Brain pericyte (primary cell): ENCODE measurements at regions not wholly inside any gene's neighbourhood (a gene's known extent, or its start where the extent isn't known, plus 50 kb on each side); places are given as distances from the start of the nearest gene placed in this dataset.

Experiments
- DNase-seq: peaks from one replicate; pipeline ENCODE4 v3.0.0-alpha.2; 2012; ENCODE audit warnings: low read depth, low spot score

- DNase-seq, result no peak
Measured at GRCh38 chr4:129410115-129410514, 314.2 kb downstream of the C4orf33 start.

- no peak for DNase-seq
Measured at GRCh38 chr4:129415004-129415403, 319.1 kb downstream of the C4orf33 start.

GRCh38 chr4:129420637-129421036, 324.7 kb downstream of the C4orf33 start:
- no peak for DNase-seq

- no peak for DNase-seq
Measured at GRCh38 chr4:129422277-129422676, 326.3 kb downstream of the C4orf33 start.

GRCh38 chr4:129428454-129428853, 332.5 kb downstream of the C4orf33 start:
- no peak for DNase-seq

GRCh38 chr4:129429581-129430320, 333.8 kb downstream of the C4orf33 start:
- no peak for DNase-seq

DNA sequence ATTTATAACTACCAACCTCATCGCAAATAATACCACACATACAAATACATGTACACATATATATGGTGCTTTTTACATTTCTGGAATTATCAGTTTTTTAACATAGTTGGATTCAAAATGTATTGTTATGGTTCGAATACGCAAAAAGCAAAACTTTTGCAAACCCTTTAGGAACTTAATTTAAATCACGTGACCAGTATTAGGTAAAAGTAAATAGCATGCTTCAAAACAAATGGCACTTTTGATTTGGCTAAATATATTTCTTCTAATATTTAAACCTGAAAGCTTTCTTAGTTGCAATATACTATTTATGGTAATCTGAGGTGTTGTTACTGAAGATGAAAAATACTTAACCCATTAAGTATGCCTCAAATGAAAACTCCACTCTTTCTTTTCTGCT, 341.4 kb downstream of the C4orf33 start:
- DNase-seq, result no peak

GRCh38 chr4:129438456-129438981, 342.6 kb downstream of the C4orf33 start:
- no peak for DNase-seq

DNA sequence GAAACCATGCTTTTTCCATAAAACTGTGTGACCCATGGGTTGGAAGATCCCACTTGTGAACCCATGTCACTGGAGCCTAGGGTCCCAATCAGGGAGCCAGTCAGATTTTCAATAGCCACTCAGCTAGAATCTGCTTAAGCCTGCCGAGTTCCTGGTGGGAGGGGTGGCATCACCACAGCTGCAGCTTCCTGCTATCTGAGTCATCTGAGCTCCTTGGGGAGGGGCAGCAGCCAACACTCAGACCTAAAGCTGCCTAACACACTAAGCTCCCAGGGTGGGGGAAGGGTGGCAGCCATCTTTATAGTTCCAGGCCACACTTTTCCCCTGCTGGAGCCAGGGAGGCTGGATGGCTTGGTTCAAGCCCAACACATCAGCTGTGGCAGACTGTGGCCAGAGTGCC, 350.1 kb downstream of the C4orf33 start:
- no peak for DNase-seq

DNA sequence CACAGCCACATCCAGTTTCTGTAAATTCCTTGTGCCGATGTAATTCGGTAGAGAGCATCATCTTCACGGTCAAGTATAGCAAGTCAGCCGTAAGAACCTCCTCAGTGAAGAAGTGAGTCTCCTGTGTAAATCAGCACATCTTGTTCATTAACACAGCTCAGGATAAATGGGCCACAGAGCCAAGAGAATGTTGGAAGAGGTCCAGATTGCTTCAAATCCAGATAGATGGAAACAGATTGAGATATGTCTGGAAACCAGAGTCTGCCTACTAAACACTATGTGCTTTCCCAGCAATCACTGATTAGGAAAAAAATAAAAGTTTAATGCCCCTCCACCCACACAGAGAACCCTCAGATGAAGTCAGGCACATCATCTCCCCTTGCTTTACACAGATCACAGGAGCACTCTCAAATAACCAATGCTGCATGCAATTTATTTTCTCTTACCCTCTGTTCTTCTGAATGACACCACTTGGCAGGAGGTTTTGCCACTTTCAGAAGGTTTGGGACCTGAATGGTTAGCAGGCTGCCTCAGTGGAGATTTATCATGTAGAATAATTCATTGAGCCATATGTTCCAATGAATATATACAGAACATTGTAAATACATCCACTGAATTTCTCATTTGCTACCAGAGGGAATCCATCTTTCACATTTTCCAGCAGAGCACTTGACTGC, 357.7 kb downstream of the C4orf33 start:
- no peak for DNase-seq

DNA sequence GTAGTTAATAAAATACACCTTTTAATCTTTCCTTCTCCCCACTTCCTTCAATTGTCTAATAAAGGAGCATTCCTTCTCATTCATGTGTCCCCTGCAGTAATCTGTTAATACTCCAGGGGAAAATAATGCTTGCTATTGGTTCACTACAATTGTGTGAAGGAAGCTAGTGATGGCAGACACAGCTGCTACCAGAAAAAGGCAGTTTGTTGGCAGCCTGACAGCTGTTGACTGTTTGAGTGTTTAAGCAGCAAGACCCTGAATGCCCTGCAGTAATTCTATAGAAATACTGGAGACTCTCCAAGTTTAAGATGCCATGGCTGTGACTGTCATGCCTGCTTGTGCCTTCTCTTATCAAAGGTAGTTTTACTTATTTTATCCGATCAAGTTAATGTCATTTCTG, 359.5 kb downstream of the C4orf33 start:
- DNase-seq, result no peak

GRCh38 chr4:129468624-129469023, 372.7 kb downstream of the C4orf33 start:
- DNase-seq, result no peak

DNA sequence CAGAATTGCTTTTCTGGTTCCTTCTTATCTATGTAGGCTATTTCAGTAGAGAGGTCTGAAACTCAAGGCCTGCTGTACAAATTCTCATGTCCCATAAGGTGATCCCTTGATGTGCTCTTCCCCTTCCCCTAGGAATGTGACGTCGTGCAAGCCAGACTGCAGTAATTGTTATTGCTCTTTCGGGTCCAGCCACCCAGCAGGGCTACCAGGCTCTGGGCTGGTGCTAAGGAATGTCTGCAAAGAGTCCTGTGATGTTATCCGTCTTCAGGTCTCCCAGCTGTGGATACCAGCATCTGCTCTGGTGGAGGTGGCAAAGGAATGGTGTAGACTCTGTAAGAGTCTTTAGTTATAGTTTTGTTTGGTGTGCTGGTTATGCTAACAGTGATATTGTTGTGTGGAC, 378.7 kb downstream of the C4orf33 start:
- DNase-seq, result no peak

- no peak for DNase-seq
Measured at GRCh38 chr4:129481107-129481506, 385.2 kb downstream of the C4orf33 start.

DNA sequence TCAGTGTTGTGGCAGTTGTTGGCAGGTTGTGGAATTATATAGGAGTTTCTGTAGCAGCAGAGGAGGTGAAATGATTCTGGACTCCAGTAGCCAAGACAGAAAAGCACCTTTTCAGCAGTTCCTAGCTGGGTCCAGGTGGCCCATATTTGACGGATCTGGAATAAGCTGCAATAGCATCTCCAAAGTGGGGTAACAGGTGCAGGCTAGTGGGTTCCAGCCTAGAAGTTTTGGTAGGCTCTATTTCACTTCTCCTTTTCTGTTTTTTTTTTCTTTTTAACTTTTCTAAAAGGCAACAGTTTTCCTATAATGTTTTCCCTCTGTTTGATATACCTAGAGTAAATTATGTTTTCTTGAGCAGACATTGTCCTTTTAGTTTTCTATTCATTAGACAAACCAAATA, 392.5 kb downstream of the C4orf33 start:
- DNase-seq, result no peak

- DNase-seq, result no peak
Measured at GRCh38 chr4:129490516-129490915, 394.6 kb downstream of the C4orf33 start.

GRCh38 chr4:129498626-129499025, 402.7 kb downstream of the C4orf33 start:
- DNase-seq, result no peak

GRCh38 chr4:129514852-129515251, 418.9 kb downstream of the C4orf33 start:
- no peak for DNase-seq

- no peak for DNase-seq
Measured at GRCh38 chr4:129515356-129515755, 419.4 kb downstream of the C4orf33 start.

DNA sequence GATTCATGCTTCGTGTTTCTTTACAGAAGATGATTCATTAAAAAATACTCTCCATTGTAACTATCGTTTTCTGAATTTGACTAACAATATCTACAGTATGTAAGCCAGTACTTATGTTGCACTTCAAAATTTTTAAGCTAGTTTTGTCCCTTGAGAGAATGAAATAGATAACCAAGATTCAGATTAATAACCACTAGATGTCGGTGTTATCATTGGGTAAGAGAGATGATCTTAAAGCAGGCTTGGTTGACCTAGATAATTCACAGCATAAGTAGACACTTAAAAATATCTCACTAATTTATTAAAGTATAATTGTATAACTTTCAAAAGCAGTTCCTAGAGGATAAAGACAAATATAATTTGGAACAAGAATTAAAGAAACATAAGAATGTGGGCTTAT, 430.9 kb downstream of the C4orf33 start:
- DNase-seq, result no peak

- DNase-seq, result no peak
Measured at GRCh38 chr4:129531253-129531652, 435.3 kb downstream of the C4orf33 start.

DNA sequence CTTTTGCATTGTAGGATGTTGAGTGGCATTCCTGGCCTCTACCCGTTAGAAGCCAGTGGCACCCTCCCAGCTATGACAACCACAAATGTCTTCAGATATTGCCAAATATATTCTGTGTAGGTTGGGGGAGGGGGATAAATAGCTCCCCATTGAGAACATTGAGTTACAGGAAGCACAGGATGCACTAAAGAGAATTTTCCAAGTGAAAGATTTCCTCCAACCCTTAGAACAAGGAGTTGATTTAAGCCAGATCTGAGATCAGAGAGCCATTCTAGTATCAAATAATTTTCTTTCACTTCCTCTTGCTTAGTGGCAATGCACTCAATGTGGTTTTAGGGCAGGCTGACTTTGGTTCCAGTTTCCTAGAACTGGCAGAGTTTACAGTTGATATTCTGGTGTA, 436.6 kb downstream of the C4orf33 start:
- DNase-seq, result no peak

DNA sequence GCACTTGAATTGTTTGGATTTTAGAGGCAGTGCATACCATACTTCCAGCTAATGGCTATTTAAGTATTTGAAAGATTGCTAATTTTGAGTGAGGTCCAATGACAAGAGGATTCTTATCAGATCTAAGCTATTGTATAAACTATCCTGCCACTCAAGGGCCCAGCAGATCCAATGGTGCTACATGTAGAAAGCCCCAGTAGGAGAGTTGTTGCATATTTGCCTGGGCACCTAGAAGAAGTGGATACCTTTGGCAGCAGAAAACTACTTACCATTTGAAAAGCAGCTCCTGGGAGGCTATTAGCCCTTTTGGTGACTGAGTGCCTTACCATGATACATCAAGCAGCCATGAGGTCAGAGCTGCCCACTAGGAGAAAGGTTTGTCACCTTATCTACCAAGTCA, 447.3 kb downstream of the C4orf33 start:
- DNase-seq, result no peak
